Progenitor cell of endocrine pancreas (in vitro differentiated cells): ENCODE measurements at regions not wholly inside any gene's neighbourhood (a gene's known extent, or its start where the extent isn't known, plus 50 kb on each side); places are given as distances from the start of the nearest gene placed in this dataset.
"Not testable (repeated sequence)": the region's sequence is repeated elsewhere in the genome, so short reads cannot be mapped to it uniquely, and the experiment has no call there.

Source experiments
- DNase-seq: peaks from one replicate; pipeline ENCODE4 v3.0.0; 2021; ENCODE audit warnings: low spot score; ENCODE audit not compliant: unreplicated experiment
- H3K27ac Mint-ChIP-seq: 2 replicates; pipeline ENCODE4 v1.8.0; 2021; ENCODE audit warnings: mild to moderate bottlenecking, moderate library complexity, mixed read lengths
- H3K27me3 Mint-ChIP-seq: 2 replicates; pipeline ENCODE4 v1.8.0; 2021; ENCODE audit warnings: mixed read lengths
- H3K36me3 Mint-ChIP-seq: 2 replicates; pipeline ENCODE4 v1.8.0; 2022; ENCODE audit warnings: mixed read lengths; ENCODE audit not compliant: insufficient read depth
- H3K4me1 Mint-ChIP-seq: 2 replicates; pipeline ENCODE4 v1.8.0; 2021; ENCODE audit warnings: low read depth, mixed read lengths
- H3K4me3 Mint-ChIP-seq: 2 replicates; pipeline ENCODE4 v1.8.0; 2021; ENCODE audit warnings: low read depth, mild to moderate bottlenecking, moderate library complexity, mixed read lengths
- H3K9me3 Mint-ChIP-seq: 2 replicates; pipeline ENCODE4 v1.8.0; 2021; ENCODE audit warnings: low read depth, mixed read lengths
- TF ChIP-seq, protein P1 (sequence below): fragments of 200-600 bp; sonication (generic); IDR thresholded peaks from one replicate; pipeline ENCODE4 v1.5.0; 2021; ENCODE audit warnings: antibody characterized with exemption, mild to moderate bottlenecking; ENCODE audit not compliant: unreplicated experiment

DNA sequence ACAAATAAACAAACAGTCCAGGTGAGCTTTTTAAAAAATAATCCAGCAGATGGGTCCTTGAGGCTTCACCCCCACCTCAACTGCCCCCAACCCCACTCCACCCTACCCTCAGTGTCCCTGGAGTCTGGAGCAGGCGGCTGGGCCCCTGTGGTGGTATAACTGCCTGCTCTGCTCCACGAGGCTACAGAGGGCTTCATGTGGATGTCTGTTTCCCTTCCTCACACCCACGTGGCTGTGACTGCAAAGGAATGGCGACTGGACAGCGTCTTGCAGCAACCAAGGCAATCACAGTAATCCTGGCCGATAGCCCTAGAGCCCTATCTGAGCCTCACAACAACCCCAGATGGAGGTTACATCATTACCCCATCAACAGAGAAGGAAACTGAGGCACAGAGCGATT lies 76.5 kb downstream of the SLC2A10 start:
- no peak for DNase-seq
- H3K27me3 Mint-ChIP-seq = no peaks in the 10 kb centered on the region
- no peaks in the 10 kb centered on the region for H3K36me3 Mint-ChIP-seq
- H3K9me3 Mint-ChIP-seq = no peaks in the 10 kb centered on the region
- no peak overlapping the region for H3K4me3 Mint-ChIP-seq
- TF ChIP-seq, protein P1, sequence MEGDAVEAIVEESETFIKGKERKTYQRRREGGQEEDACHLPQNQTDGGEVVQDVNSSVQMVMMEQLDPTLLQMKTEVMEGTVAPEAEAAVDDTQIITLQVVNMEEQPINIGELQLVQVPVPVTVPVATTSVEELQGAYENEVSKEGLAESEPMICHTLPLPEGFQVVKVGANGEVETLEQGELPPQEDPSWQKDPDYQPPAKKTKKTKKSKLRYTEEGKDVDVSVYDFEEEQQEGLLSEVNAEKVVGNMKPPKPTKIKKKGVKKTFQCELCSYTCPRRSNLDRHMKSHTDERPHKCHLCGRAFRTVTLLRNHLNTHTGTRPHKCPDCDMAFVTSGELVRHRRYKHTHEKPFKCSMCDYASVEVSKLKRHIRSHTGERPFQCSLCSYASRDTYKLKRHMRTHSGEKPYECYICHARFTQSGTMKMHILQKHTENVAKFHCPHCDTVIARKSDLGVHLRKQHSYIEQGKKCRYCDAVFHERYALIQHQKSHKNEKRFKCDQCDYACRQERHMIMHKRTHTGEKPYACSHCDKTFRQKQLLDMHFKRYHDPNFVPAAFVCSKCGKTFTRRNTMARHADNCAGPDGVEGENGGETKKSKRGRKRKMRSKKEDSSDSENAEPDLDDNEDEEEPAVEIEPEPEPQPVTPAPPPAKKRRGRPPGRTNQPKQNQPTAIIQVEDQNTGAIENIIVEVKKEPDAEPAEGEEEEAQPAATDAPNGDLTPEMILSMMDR = no peak
- no peak overlapping the region for H3K27ac Mint-ChIP-seq
- H3K4me1 Mint-ChIP-seq = no peaks in the 10 kb centered on the region

DNA sequence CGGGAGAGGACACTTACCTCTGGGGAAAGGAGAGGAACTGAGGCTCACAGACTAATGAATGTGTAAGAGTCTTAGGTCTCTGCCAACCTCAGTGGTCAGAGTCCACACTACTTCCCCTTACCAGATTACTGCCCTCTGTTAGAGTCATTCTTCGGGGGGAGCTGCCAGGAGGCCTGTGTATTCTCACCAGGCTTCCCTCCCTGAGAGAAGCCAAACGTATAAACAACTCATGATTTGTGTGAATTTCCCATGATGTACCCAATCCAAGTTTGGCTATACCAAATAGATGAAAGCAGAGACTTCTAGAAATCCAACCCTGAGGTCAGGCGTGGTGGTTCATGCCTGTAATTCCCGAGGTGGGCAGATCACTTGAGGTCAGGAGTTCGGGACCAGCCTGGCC lies 77.1 kb downstream of the SLC2A10 start:
- Mint-ChIP-seq H3K27me3 (no peaks in the 10 kb centered on the region), H3K27ac (no peak overlapping the region), H3K4me3 (no peak overlapping the region), H3K4me1 (no peaks in the 10 kb centered on the region), H3K9me3 (no peaks in the 10 kb centered on the region), H3K36me3 (no peaks in the 10 kb centered on the region)
- DNase-seq = no peak
- TF ChIP-seq, protein P1 = no peak

GRCh38 chr20:46787991-46788762 lies 78.7 kb downstream of the SLC2A10 start:
- no peaks in the 10 kb centered on the region for H3K9me3 Mint-ChIP-seq

GRCh38 chr20:46788763-46789091 lies 79.3 kb downstream of the SLC2A10 start:
- not testable (repeated sequence) for H3K36me3 Mint-ChIP-seq, H3K4me3 Mint-ChIP-seq, H3K9me3 Mint-ChIP-seq, H3K27ac Mint-ChIP-seq, H3K27me3 Mint-ChIP-seq, DNase-seq, H3K4me1 Mint-ChIP-seq

More at GRCh38 chr20:46787991-46788762, 78.7 kb downstream of the SLC2A10 start:
- Mint-ChIP-seq H3K36me3 (no peaks in the 10 kb centered on the region), H3K4me1 (no peaks in the 10 kb centered on the region), H3K4me3 (no peak overlapping the region), H3K27ac (no peak overlapping the region), H3K27me3 (no peaks in the 10 kb centered on the region)
- no peak for DNase-seq
- TF ChIP-seq, protein P1 = no peak

- Mint-ChIP-seq H3K27me3 (peaks cover 3% of the 10 kb centered on the region), H3K27ac (no peak overlapping the region), H3K9me3 (no peaks in the 10 kb centered on the region), H3K4me3 (no peak overlapping the region), H3K36me3 (no peaks in the 10 kb centered on the region), H3K4me1 (no peaks in the 10 kb centered on the region)
- TF ChIP-seq, protein P1 = no peak
- no peak for DNase-seq
Measured at GRCh38 chr20:46789339-46790028, 80.0 kb downstream of the SLC2A10 start.
